KG1 (cell line): ENCODE measurements at regions not wholly inside any gene's neighbourhood (a gene's known extent, or its start where the extent isn't known, plus 50 kb on each side); places are given as distances from the start of the nearest gene placed in this dataset.

Experiments
- DNase-seq: peaks from one replicate; lab custom pipeline; 2025; lab: John Stamatoyannopoulos, UW

DNA sequence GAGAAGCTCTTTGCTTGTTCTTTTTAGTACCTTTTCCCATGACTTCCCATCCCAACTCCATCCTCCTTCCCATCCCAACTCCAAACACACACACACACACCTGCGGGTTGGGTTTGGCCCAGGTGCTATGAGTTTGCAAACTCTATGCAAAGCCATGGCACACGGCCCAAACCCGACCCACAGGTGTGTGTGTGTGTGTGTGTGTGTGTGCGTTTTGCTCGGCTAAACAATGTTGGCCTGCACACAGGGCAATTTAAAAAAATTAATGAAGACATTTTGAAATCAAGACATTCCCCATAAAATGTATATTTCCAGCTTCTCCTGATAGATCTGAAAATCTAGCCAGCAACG, 103.7 kb upstream of the TLE3 start:
- DNase-seq, result no peak

DNA sequence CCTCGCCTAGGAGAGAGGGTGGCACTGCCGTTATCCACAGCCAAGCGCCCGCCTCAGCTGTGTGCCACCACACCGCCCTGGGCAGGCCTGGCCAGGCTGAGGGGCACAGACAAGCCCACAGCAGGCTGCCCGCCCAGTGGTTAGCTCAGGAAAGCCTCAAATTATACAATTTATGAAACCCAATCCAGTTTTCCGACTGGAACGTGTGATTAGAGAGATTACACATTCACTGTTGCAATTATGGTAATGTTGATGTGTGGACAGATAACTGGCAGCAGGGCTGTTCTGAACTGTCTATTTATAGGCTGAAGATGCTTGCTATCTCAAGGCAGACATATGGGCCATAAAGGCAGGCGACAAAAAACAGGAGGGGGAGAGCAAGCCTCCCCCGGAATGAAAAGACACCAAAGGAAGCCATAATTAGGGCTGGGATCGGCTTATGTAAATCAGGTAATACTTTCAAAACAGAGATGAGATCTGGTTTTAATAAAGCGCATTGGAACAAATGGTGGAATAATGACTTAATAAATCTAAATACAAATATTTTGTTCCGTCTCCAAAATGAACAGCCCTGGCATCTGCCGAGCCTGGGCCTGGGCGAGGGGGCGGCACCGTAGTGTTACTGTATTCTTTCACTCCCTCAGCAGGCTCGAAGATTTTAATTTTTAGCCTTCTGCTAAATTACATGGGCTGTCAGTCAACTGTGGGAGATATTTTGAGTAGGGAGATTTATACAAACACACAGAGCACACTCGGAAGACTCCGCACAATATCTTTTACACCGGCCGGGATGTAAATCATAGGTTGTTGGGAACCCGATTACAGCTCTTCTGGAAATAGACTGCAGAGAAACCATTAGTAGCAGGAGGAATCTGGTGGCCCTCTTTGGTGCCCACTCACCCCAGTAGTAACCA, 103.1 kb upstream of the TLE3 start:
- DNase-seq, result no peak

DNA sequence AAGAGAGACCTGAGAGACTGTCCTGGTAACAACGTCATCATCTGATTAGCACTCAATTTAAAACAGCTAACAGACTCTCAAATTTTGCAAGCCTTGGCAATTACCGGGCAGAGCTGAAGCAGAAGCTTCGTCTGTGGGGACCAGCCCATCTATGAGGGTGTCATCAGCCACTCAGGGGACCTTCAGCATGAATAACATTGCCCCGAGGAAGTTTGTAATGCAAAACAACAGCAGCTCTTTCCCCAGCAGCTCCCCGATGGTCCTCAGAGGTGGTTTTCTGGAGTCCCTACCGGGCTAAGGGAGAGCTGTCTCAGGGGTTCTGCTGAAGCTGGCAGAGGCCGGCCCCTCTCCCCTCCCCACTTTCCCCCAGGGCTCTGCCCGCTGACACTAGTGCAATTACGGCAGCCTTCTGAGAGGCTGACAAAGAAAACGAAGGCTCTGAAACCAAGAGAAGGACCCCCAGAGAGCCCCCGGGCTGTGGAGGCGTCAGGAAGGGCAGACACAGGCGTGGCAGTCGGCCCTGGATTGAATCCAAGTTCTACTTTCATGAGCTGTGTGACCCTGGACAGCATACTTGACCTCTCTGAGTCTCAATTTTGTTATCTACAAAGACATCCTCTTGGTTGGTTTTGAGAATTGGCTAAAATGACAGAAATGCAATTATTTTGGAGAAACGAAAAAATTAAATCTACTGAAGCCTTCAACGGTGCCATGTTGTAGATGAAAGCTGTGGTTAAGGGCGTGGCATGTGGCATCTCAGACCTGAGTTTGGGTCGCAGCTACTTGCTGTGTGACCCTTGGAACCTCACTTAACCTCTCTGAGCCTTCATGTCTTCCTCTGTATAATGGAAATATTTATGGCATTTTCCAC, 102.1 kb upstream of the TLE3 start:
- no peak for DNase-seq

DNA sequence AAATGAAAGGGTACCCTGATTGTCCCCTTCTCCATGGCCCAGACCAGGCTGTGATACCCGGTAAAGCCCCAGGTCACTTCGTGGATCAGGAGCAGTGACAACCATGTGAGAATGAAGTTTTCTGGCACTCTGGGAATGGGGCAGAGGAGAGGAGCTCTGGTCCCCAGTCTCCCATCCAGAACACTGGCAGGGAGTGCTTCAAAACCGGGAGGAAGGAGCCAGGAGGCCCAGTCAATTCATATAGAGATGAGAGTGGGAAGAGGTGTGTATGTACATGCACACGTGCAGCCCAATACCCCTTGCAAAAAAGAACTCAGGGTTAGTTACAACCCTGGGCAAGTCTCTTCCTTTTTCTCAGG, 101.4 kb upstream of the TLE3 start:
- no peak for DNase-seq

DNA sequence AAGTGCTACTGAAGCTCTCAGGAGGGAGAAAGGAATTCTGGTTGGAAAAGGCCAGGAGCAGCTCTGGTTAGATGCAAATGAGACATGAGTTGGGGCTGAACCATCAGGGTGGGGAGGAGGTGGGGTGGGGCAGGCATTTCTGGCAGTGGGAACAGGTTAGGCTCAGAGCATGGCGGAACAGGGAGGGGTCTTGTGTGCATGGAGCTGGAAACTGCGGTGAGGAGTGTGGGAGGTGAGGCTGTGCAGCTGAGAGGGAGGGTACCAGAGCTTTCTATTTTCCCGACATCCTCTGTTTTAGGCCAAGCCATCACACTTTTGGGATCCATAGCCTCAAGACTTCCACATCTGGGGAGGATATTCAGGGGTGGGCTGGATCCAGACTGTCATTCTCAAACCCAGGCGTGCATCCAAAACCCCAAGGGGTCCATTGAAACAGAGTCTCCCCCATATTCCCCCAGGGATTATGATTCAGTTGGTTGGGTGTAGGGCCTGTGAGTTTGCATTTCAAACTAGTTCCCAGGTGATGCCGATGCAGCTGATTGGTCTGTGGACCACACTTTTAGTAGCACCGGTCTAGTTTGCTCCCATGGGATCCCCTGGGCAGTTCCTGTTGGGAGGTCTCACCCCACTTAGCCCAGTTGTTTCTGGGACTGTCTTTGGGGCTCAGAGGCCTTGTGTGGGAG, 100.9 kb upstream of the TLE3 start:
- no peak for DNase-seq

DNA sequence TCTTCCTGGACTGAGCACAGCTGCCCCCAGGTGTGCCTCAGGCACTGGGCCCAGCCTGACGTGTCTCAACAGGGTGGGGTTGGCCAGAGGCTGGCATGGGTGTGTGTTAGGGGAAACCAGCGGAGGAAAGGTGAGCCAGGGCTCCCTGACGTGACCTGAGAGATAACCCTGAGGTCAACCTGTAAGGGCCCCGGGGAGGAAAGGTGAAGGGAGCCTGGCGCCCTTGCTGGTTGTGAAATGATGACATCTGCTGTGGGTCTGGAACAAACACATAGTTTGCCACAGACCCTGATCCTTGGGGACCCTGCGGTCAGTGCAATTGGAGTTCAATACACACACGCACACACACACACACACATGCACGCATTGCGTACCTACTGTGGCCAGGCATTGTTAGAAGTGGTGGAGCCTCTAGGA, 100.2 kb upstream of the TLE3 start:
- DNase-seq, result no peak

DNA sequence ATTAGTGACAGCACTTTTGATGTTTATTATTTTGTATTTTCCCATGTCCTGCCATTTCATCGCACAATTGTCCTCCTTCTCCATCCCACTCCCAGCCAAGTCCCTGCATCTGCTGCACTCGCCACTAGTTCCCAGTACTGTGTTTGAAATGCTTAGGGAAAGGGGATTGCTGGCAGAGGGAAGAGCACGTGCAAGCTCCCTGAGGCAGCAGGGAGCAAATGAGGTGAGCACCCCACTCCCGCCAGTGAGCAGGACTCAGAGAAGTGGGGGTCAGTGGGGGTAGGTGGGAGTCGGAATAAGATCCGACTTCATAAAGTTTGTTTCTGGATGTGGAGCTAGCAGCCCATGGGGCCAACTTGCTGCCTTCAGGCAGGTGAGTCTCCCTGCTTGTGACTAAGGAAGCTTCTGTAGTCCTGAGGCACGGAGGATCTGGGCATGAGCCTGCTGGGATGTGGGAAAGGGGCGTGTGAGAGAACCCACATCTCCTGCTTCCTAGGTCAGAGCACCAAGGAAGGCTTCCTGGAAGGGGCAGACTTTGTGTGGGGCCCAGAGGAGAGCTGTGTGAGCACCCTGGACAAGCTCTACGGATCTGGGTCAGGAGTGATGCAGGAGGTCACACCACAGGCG, 99.7 kb upstream of the TLE3 start:
- DNase-seq, result no peak

DNA sequence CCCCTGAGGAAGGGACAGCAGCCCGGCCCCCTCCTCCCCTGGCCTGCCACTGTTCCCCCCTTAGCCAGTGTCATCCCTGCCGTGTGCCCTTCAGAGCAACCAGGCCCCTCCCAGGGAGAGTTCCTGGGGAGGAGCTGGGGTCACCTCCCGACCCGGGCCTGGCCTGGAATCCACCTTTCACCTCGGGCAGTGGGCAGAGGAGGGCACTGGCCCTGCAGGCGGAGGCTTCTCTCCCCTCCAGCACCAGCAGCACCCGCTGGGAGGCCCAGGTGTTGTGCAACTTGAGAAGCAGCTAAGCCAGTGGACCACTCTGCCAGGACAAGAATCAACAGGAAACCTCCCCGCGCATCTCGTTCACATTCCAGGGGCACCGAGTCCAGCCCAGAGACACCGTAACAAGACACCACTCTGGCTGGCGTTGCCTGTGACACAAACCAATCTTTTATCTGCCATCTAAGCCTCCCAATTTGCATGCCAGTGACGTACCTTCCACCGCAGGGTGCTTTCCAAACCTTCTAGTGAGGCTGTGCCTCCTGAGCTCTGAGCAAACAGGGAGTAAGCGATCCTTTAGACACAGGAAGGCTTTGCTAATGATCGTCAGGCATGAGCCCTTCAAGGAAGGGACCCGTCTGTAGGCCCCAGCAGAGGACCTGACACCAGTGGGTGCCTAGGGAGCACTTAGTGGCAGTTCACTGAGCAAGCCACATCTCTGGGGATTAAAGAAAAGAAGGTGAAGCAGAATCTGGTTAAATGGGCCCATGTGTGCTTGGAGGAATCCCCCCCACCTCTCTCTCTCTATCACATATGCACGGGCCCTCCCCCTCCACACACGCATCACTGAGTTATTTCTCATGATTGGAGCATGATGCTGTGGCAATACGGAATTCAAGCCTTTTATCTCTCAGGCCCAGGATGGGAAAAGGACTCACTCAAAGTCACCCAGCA, 98.9 kb upstream of the TLE3 start:
- DNase-seq, result no peak

DNA sequence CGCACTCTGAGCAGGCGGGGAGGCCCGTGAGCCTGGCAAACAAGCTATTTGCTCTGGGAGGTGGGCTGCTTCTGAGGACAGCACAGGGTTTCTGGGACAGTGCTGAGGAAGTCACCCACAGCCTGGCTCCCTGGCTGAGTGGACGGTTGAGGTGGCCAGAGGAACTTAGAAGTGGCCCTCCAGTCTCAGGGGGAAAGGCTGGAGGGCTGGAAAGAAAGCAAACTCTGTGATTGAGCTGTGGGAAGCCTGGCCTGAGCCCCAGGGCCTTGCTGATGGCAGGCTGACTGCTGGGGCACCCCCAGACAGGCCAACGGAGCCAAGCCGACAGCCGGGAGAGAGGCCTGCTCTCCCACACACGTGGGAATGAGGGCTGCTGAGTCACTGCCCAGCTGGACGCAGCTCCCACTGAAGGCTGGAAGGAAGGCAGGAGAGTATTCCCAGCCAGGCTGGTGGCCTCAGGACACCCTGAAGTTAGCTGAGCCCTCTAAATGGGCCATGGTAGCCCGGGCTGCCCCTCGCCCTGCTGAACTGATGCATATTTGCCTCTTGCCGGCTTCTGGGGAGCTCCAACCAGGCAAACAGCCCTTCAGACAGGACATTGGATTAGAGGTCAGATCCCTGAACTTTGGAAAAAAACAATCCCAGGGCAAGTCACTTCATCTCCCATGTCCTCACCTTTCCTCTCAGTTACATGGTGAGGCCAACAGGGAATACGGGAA, 98.0 kb upstream of the TLE3 start:
- no peak for DNase-seq

DNA sequence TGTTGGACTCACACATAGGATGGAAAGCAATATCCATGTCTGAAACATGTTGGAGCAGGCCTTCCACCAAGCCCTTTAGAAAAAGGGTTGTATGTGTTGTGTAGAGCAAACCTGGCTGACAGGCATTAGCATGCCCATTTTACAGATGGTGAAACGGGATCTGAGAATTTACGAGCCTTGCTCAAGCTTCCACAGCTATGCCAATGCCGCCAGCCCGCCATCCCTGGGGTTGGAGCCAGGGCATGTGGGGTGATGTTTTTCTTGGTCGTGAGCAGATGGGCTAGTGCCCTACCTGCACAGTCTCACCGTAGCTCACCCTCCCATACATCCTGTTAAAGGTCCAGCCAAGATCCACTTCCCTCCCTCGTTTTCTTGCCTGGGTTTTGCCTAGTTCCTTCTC, 97.5 kb upstream of the TLE3 start:
- DNase-seq, result no peak

DNA sequence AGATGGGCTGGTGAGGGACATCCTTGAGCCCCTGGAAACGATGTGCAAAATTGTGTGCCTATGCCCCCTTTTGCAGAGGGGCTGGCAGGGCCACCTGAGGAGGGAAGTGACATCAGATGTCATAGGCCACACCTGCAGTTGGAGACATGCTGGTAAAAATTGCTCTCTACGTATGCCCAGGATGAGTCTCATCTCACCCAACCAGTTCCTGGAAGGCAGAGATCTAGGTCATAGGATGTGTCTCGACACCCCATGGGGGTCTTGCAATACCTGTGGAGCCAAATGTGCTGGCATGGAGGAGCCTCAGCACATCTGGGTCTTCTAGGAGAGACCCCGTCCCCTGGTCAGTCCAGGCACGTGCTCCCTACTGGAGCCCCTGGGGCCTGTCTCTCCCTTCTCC, 96.5 kb upstream of the TLE3 start:
- DNase-seq, result no peak

DNA sequence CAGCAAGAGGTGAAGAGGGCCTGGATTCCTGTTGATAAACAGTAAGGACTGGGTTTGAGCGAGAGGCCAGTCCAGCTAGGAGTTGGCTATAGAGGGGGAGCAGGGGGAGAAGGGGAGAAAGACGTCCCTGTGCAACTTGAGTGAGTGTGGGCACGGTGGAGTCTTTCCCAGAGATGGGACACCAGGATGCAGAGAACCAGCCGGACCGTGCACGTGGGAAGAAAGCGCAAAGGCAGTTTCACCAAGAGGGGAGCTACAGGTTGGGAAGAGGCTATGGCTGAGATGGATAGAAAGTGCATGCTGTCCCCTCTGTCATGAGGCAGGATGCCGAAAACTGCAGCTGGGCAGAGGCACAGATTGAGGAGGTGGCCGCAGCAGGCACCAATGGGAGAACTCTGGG, 96.0 kb upstream of the TLE3 start:
- no peak for DNase-seq

DNA sequence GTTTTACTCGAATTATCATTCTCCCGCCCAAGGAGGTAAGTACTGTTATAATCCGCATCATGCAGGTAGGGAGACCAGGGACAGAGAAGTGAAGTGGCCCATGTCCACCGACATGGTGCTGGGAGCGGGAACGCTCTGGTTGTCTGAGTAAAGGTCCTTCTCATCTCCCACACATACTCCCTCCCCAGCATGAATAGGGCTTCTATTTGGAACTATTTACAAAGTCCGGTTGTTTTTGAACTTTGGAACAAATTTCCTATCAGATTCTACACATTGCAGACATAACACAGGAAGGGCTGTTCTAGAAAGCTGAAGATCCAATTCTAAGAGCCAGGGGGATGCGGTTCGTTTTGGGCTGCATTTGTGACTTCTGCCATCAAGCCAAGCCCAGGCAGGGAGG, 94.8 kb upstream of the TLE3 start:
- no peak for DNase-seq

DNA sequence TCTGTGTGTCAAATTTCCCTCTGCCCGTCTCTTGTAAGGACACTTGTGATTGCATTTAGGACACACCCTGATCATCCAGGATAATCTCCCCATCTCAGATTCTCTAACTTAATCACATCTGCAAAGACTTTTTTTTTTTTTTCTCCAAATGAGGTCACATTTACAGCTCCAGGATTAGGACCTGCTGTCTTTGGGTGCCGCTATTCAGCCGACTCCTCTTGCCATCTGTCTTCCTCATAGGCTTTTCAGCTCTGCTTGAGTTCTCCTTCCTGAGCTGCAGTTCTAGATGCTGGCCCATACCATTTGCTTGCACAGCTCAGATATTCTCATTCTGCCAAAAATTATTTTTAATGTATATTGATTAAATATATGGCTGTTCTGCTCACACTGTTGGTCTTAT, 94.3 kb upstream of the TLE3 start:
- DNase-seq, result no peak

DNA sequence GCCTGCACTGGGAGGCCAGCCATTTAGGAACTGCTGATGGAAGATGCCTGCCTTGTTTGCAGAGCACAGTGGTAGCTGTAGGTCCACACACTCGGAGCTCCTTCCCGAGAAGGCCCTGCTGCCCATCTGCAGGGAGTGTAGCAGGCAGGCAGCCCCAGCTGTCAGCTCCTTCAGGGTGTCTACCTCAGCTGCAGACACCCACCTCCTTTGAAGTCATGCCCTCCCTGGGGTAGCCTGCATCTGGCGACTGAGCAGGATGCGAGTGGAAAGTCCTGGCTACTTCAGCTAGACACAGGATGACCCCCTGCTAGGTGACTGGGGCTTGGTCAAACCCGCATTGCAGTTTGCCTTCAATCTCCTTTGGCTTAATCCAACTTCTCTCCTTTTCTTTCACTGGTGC, 93.2 kb upstream of the TLE3 start:
- DNase-seq, result no peak

DNA sequence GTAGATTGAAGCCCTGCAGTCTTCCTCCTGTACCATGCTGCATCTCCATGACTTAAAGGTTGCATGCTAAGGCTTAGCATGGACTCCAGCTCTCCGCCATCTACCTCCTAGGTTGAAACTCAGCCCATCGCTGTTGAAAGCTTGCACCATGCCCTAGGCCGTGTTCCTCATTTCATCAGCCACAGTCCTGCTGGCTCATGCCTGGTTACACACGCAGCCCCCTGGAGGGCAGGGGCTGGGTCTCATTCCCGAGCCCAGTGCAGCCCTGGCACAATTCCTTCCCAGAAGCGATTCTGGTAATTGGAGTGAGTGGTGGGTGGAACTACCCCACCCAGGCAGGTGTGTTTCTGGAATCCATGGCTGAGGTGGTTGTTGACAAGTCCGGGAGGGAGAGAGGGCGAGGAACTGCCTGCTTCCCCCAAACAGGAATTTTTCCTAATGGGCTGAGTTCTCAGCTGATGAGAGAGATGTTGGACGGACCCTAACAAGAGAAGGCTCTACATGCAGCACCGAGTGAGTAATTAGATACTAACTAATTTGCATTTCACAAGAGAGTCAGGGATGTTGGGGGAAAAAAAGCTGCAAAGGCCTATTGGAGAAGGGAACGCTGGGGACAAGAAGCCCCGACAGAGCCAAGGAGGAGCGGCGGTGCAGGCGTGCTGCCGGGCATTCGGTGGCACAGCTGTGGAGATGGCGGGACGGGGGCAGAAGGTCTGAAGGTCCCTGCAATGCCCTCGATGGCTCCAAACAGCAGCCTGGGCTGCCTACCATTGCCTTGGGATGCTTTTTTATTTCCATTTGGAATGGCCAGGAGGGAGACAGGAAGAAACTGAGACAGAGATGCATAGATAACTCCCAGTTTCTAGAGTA, 92.3 kb upstream of the TLE3 start:
- no peak for DNase-seq

DNA sequence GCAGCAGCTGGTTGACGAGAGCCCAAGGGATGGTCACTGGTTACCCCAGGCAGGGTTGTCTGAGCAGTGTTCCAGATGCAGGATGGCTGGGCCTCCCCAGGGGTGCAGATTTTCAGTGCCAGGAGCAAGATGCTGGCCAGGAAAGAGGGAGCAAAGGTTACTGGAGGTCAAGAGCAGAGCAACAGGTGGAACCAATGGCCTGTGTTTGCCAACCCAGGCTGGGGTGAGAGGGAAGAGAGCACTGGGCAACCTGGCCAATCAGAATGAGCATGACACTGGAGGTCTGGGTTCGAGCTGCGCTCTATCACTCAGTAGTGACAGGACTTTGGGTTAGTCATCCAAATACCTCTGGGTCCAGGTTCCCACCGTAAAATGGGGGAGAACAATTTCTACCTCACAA, 90.6 kb upstream of the TLE3 start:
- no peak for DNase-seq

DNA sequence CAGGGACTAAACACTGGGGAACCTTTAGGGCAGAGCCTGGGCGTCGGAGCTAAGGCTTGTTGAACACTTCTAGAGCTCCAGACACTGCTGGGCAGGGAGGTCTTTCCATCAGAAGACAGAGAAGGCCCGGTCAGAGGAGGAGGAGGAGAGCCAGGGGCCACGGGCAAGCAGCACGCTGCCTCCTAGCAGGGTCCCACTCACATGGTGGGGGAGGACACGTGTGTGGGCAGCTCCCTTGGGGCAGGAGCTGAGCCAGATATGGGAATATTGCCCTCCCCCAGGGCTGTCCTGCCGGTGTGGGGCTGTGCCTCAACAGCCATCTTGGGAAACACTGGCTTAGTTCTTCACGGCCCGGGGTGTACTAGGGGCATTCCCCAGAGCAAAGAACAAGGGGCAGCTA, 89.6 kb upstream of the TLE3 start:
- DNase-seq, result no peak

DNA sequence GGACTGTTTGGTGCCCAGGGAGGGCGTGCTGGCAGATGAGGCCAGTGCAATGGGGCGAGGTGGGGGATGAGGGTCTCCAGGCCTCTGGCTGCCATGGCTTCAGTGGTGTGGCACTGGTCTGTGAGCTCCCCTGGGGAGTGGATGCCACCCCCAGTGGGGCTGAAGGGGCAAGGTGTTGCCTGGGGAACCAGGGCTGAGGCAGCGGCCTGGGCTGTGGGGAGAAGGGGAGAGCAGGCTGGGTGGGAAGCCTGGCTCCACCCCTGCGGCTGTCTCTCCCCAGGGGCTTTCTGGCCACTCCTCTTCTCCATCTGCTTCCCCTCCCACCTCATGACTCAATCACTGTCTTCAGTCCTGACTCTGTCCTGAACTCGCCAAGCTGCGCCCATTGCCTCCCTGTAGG, 88.4 kb upstream of the TLE3 start:
- DNase-seq, result no peak
